NCI-H526 (cell line): ENCODE measurements at regions not wholly inside any gene's neighbourhood (a gene's known extent, or its start where the extent isn't known, plus 50 kb on each side); places are given as distances from the start of the nearest gene placed in this dataset.

Source experiments
- DNase-seq, 2 experiments: peaks; one replicate each; lab custom pipeline; 2025; lab: John Stamatoyannopoulos, UW

DNA sequence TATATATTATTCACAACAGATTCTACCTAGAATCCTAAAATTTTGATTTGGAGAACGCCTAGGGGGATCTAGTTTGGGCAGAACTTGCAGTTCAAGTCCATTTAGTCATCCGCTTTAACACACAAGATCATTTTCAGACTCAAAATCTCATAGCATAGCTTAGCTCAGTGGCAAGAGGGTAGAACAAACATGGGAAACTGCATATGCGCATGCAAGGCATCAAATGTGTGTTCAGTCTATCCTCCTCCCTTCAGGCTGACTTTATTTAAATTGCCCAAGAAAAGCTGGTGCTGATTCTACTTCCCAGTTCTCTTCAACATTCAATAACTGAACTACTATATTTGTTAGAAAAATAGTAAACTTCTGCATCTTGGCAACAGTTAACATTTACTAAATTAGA lies 79.6 kb upstream of the NRXN1 start:
- no peak for DNase-seq

DNA sequence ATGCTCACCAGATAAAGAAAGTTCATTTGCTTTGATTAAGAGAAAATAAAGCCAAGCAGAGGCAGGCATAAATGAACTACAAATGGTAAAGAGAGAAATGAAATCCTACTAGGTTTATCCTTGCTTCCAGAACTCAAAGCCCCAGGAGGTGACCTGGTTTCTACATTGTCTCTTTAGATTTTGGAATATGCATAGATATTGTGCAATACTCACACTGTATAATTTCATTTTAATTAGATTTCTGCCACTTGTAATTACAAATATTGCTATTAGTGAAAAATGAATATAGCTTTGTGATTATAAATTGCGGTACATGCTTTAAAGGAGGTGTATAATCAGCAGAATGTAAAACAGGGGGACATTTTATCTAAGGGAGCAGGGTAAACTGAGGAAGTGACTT lies 76.9 kb upstream of the NRXN1 start:
- DNase-seq = no peak

DNA sequence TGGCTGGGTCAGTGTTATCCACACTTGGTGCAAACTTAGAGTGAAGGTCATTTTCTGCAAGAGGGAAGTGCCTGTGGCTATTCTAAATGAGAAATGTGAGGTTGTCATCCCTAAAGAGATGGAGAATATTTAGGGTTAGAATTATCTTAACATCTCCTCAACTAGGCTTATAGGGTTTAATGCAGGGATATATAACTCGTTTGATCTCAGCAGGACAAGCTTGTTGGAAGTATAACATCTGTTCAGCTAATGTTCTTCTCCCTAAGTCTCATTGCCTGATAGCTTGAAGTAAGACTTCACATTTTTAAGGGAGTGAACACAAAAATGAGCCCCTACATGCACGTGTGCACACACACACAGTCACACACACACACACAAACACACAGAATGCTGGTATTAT lies 75.9 kb upstream of the NRXN1 start:
- no peak for DNase-seq

DNA sequence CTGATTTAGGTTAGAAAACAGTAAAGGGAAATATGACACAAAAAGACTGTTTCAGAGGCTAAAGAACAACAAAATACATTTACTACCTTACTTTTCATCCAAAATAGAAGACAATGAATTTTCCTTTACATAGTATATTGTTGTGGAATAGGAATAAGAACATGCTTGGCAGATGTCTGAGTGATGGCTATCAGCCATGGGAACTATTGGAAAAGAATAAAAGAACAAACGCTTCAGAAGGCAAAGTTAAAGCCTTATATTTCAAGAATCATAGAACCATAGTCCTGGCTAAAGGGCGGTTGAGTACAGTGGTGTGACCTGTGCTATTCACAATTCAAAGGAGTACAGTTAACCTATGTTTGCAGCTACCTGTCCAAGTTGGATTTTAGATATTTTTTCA lies 73.9 kb upstream of the NRXN1 start:
- DNase-seq = no peak

DNA sequence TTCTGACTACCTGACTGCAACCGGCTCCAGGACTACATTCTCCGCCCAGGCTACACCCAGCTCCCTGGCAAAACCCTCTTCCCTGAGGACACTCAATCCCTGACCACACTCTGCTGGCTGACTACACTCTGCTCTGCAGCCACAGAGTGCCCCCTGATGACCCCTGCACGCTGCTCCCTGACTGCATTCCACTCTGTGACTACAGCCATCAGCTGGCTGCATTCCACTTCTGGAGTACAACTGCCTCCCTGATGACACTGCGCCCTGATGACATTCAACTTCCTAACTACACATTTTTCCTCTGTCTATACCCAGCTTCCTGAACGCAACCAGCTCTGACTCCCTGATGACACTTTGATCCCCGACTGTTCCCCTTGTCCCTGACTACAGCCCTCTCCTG lies 71.3 kb upstream of the NRXN1 start:
- no peak for DNase-seq

DNA sequence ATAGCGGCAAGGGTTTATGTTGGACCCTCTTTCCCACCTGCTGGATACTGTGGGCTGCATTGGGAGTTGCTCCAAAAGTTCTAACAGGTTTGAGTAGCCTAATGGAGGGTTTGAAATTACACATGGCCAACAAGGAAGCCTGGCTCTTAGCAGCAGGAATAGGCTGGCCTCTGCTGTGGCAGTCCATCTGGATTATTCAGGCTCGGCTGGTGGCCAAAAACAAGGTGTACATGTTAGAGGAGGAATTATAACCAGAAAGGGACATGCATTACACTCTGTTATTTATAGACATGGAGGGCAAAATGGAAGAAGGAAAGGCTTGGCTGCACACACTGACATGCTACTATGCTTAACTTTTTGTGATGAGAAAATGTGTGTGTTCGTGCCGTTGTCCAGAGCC lies 61.1 kb upstream of the NRXN1 start:
- DNase-seq = no peak

DNA sequence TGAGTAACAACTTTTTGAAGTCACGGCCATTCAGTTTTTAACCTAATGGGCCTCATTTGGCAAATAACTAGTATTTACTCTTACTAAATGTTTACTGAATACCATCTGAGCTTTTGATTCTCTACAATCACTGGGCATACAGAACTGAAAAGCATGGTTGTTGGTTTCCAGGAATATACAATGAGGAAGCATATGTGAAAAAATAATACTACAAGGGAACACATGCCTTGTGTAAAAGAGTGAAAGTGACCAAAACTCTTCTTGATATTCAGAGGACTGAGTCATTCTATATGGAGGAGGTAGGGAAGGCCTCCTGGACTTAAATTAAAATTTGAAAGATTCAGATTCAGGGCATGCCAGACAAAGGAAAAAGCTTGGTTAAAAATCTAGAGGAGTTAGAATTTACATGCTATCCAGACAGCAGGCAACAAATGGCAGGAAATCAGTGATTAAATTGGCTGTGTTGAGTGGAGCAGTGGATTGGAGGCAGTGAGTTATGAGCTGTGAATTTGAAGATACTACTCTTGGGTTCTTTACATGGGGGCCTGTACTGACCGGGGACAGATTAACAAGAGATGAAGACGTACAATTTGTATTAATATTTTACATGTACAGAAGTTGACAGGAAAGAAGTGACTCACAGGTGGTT lies 53.6 kb upstream of the NRXN1 start:
- no peak for DNase-seq

DNA sequence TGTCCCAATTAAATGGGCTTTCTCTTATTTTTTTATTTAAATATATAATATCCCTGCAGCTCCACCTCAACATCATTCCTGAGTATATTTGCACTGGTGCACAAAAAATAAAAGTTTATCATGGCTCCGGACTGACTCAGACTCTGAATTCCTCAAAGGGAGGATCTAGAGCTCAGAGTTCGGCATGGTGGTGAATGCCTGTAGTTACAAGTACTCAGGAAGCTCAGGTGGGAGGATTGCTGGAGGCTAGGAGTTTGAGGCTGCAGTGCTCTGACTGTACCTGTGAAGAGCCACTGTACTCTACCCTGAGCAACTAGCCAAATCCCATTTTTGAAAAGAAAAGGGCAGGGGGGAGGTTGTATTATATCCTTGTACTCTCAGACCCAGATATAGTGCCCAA lies 52.8 kb upstream of the NRXN1 start:
- no peak for DNase-seq
